ENCODE measurements at regions not wholly inside any gene's neighbourhood (a gene's known extent, or its start where the extent isn't known, plus 50 kb on each side); places are given as distances from the start of the nearest gene placed in this dataset.

DNA sequence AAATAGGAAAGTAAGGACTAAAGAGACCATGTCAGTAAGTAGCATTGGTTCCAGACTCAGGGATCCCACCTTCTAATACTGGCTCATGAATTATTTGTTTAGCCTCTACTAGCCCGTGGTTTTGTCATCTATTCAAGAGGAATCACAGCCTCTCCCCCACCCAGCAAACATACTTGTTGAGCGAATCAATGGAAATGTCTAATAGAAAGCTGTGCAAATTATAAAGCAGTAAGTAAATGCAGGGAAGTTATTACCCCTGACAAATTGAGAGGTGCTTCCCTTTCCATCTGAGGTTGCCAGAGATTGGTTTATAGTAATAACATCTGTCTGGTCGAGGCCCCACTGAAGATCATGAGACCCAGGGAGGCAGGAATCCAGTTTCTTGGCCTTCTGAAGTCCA is 219.3 kb upstream of the OSR1 start:
- TF ChIP-seq, protein P1, sequence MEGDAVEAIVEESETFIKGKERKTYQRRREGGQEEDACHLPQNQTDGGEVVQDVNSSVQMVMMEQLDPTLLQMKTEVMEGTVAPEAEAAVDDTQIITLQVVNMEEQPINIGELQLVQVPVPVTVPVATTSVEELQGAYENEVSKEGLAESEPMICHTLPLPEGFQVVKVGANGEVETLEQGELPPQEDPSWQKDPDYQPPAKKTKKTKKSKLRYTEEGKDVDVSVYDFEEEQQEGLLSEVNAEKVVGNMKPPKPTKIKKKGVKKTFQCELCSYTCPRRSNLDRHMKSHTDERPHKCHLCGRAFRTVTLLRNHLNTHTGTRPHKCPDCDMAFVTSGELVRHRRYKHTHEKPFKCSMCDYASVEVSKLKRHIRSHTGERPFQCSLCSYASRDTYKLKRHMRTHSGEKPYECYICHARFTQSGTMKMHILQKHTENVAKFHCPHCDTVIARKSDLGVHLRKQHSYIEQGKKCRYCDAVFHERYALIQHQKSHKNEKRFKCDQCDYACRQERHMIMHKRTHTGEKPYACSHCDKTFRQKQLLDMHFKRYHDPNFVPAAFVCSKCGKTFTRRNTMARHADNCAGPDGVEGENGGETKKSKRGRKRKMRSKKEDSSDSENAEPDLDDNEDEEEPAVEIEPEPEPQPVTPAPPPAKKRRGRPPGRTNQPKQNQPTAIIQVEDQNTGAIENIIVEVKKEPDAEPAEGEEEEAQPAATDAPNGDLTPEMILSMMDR (IDR thresholded peaks at IDR 0.05; ENCODE audit: insufficient read depth, low read depth, low read length), result no peak
- no peak overlapping the region for H3K4me3 ChIP-seq (ENCODE audit: low read depth, low read length)
- peak; percentile 20 for DNase-seq (ENCODE audit: low read depth)

DNA sequence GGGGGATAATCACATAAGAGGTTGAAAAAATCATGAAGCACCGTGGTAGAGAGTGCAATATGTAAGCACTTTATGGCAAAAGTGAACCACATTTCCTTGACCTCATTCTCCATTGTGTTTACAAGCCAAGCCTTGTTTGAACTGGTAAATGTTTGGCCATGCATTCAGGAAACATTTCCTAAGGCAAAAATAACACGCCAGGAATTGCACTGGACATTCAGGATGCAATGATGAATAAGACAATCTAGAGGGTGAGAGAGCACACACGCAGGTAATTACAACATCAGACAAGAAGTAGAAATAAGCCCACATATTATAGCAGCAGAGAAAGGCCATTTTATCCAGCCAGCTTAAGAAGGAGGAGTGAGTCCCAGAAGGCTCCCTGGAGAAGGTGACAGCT is 218.0 kb upstream of the OSR1 start:
- TF ChIP-seq, protein P1 (IDR thresholded peaks at IDR 0.05; ENCODE audit: insufficient read depth, low read depth, low read length), result no peak
- H3K4me3 ChIP-seq (ENCODE audit: low read depth, low read length), result no peak overlapping the region
- DNase-seq (ENCODE audit: low read depth), result no peak

DNA sequence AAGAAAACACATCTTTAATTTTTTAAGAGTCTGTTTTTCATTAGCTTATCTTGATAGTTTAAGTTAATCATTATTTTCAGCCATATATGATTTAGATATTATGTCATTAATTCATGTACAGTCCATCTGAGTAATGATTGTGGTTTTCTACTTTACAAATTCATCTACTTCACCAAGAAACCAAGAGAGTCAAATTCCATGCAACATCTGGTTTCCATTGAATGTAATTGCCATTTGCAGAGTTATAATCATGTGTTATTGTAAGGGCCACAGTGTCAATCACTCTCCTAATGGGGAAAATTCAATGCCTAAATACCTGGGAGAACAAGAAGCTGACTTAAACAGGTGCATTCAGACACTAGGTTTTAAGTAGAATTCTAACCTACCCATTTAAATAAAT is 217.2 kb upstream of the OSR1 start:
- TF ChIP-seq, protein P1 (IDR thresholded peaks at IDR 0.05; ENCODE audit: insufficient read depth, low read depth, low read length), result no peak
- peak; percentile 37 for DNase-seq (ENCODE audit: low read depth)
- no peak overlapping the region for H3K4me3 ChIP-seq (ENCODE audit: low read depth, low read length)

DNA sequence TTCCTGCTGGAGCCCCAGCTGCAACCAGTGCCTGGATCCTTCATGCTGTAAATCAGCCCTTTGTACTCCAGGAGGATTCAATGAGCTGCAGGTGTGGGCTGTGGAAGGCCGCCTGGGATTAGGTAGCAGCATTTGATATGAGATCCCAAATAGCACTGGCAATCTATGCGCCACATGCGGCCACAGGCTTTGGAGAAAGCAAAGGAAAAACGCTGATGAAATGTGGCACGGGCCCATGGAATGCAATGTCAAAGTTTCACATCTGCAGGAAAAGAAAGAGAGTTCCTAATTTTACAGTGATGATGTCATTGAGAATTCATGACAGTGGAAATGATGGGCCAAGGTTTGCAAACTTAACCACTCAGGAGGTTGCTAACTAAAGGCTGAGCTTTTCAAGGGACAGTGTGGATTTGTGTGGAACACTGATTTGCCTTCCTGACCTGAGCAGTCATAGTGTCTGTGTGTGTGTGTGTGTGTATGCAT is 216.4 kb upstream of the OSR1 start:
- DNase-seq (ENCODE audit: low read depth), result peak; percentile 75
- no peak overlapping the region for H3K4me3 ChIP-seq (ENCODE audit: low read depth, low read length)
- TF ChIP-seq, protein P1 (IDR thresholded peaks at IDR 0.05; ENCODE audit: insufficient read depth, low read depth, low read length), result no peak

DNA sequence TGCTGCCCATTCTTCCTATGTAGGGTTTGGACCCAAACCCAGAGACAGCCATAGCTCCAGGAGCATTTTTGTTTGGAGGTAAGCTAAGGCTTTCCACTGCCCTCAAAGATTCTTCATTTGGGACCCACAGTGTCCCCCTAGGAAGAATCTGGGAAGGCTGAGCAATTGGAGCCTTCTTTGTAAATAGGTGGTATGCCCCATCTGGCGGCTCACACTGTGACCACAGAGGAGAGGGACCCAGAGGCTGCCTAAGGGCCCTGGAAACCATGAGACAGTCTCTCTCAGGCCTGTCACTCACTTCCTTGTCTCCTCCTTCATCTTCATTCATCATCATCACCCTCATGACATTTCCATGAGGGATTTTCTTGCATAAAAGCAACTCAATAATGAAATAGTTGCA is 215.4 kb upstream of the OSR1 start:
- no peak overlapping the region for H3K4me3 ChIP-seq (ENCODE audit: low read depth, low read length)
- no peak for DNase-seq (ENCODE audit: low read depth)
- TF ChIP-seq, protein P1 (IDR thresholded peaks at IDR 0.05; ENCODE audit: insufficient read depth, low read depth, low read length), result no peak

GRCh38 chr2:19571773-19572172 is 213.3 kb upstream of the OSR1 start:
- no peak for DNase-seq (ENCODE audit: low read depth)
- H3K4me3 ChIP-seq (ENCODE audit: low read depth, low read length), result no peak overlapping the region
- TF ChIP-seq, protein P1 (IDR thresholded peaks at IDR 0.05; ENCODE audit: insufficient read depth, low read depth, low read length), result no peak

DNA sequence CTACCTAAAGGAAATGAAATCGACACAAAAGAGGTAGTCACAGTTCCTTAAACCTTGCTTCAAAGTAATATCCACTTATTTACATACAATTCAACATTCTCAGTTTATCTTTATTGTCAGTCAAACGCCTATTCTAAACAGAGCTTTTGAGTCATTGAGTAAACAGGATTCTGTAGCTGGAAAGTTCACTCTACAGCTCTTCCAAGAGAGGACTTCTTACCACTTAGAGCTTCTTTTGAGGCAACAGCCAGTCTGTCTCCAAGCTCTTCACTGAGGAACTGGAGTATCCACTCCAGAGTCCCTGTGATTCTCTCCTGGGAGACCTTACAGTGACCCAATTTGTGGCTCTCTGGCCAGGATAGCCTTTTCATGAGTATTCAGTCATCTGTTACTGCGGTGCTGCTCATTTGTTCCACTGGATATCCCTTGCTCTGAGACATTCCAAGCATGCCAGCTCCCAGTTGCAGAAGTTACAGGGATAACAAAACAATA is 210.9 kb upstream of the OSR1 start:
- no peak overlapping the region for H3K4me3 ChIP-seq (ENCODE audit: low read depth, low read length)
- TF ChIP-seq, protein P1 (IDR thresholded peaks at IDR 0.05; ENCODE audit: insufficient read depth, low read depth, low read length), result no peak
- DNase-seq (ENCODE audit: low read depth), result peak; percentile 34

Measured in fibroblast of villous mesenchyme (primary cell).